Fibroblast of lung (primary cell): ENCODE measurements at regions not wholly inside any gene's neighbourhood (a gene's known extent, or its start where the extent isn't known, plus 50 kb on each side); places are given as distances from the start of the nearest gene placed in this dataset.

Experiments used
- CTCF ChIP-seq, 2 donors: IDR thresholded peaks in 1 of 2; conservative IDR thresholded peaks in 1 of 2; 1 replicate in 1 of 2; 2 replicates in 1 of 2; pipeline ENCODE4 v1.5.1; 2011 to 2012; ENCODE audit warnings: low read length in 2 of 2, control low read depth in 1 of 2, inconsistent platforms in 1 of 2, low read depth in 1 of 2, mild to moderate bottlenecking in 1 of 2
- EZH2 ChIP-seq: IDR thresholded peaks from 2 replicates; pipeline ENCODE4 v1.5.1; 2012; ENCODE audit warnings: low read length, control low read depth, mild to moderate bottlenecking; ENCODE audit errors: missing control alignments

- TF ChIP-seq EZH2 (no peak), CTCF (conservative IDR thresholded peaks at IDR 0.05 in 1 of 2, IDR thresholded peaks at IDR 0.05 in 1 of 2; ENCODE audit: low read depth in 1 of 2, low read length in 2 of 2) (no peak)
Observed at GRCh38 chr2:52260904-52261303, 1229.0 kb upstream of the NRXN1 start.
